ENCODE measurements at regions not wholly inside any gene's neighbourhood (a gene's known extent, or its start where the extent isn't known, plus 50 kb on each side); places are given as distances from the start of the nearest gene placed in this dataset.

DNA sequence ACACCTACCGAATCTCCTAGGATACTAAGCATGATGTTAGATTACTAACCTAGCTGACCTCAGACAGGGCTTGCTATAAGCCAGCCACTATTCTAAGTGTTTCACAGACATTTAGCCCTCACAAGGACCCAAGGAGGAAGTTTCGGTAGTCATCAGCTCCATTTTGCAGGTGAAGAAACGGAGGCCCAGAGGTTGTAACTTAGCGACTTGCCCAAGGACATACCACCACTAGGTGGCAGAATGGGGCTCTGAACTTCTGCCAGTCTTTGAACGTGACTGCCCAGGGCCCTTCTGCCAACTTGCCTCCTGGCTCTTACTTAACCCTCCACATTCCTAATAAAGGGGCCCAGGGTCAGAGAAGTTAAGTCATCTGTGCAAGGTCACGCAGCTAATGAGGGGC is 283.5 kb downstream of the C1orf94 start:
- TF ChIP-seq NR3C1 (IDR thresholded peaks at IDR 0.05) (no peak), RFX5 (IDR thresholded peaks at IDR 0.05) (no peak), RAD21 (conservative IDR thresholded peaks at IDR 0.05 in 1 of 2, IDR thresholded peaks at IDR 0.05 in 1 of 2) (peak; percentile 11 to 39; a peak in 2 of 5 replicates)
